ENCODE measurements at regions not wholly inside any gene's neighbourhood (a gene's known extent, or its start where the extent isn't known, plus 50 kb on each side); places are given as distances from the start of the nearest gene placed in this dataset.

- H3K79me2 ChIP-seq (replicated peaks; ENCODE audit: insufficient read depth, low read length) = no peaks in the 10 kb centered on the region
These were observed 86.5 kb upstream of the CTTNBP2NL start for GRCh38 chr1:112309499-112309898.

GRCh38 chr1:112312315-112312714, 83.7 kb upstream of the CTTNBP2NL start:
- H3F3A ChIP-seq (ENCODE audit: insufficient read depth, low read length, poor library complexity, severe bottlenecking) = no peaks in the 10 kb centered on the region
- no peak overlapping the region for H3K27ac ChIP-seq (ENCODE audit: low read length)
- no peaks in the 10 kb centered on the region for H3K9me3 ChIP-seq (ENCODE audit: low read length)
- no peak overlapping the region for H3K9ac ChIP-seq (ENCODE audit: low read length)
- no peaks in the 10 kb centered on the region for H3K79me2 ChIP-seq (replicated peaks; ENCODE audit: insufficient read depth, low read length)
- H3K9me2 ChIP-seq (ENCODE audit: insufficient read depth, low read length) = no peaks in the 10 kb centered on the region
- TF ChIP-seq EZH2 (IDR thresholded peaks at IDR 0.05; ENCODE audit: borderline replicate concordance, insufficient read depth, low read length, poor library complexity, severe bottlenecking) = no peak
- TF ChIP-seq EP300 (conservative IDR thresholded peaks at IDR 0.05; ENCODE audit: poor library complexity, severe bottlenecking) = no peak
- TF ChIP-seq TAF1 (IDR thresholded peaks at IDR 0.05; ENCODE audit: low read depth) = no peak
- no peak for TF ChIP-seq RAD21 (conservative IDR thresholded peaks at IDR 0.05)
- no peak for TF ChIP-seq POLR2AphosphoS5 (IDR thresholded peaks at IDR 0.05)
- H3K36me3 ChIP-seq (ENCODE audit: insufficient read depth, low read length) = no peaks in the 10 kb centered on the region
- H3K4me2 ChIP-seq (ENCODE audit: low read length) = no peak overlapping the region
- no peak overlapping the region for H2AFZ ChIP-seq (ENCODE audit: low read depth, low read length)
- no peak overlapping the region for H3K4me3 ChIP-seq (ENCODE audit: low read length)
- H3K27me3 ChIP-seq (ENCODE audit: insufficient read depth, low read depth, low read length) = no peaks in the 10 kb centered on the region
- H4K20me1 ChIP-seq (ENCODE audit: insufficient read depth) = no peaks in the 10 kb centered on the region

More at GRCh38 chr1:112309499-112309898, 86.5 kb upstream of the CTTNBP2NL start:
- no peaks in the 10 kb centered on the region for H3K36me3 ChIP-seq (ENCODE audit: insufficient read depth, low read length)
- no peak overlapping the region for H2AFZ ChIP-seq (ENCODE audit: low read depth, low read length)
- no peaks in the 10 kb centered on the region for H4K20me1 ChIP-seq (ENCODE audit: insufficient read depth)
- no peaks in the 10 kb centered on the region for H3K27me3 ChIP-seq (ENCODE audit: insufficient read depth, low read depth, low read length)
- no peak overlapping the region for H3K9ac ChIP-seq (ENCODE audit: low read length)
- no peak for TF ChIP-seq RAD21 (conservative IDR thresholded peaks at IDR 0.05)
- no peak for TF ChIP-seq REST (IDR thresholded peaks at IDR 0.05; ENCODE audit: borderline replicate concordance)
- TF ChIP-seq CTCF (IDR thresholded peaks at IDR 0.05; ENCODE audit: poor library complexity, severe bottlenecking) = no peak
- no peak for TF ChIP-seq POLR2AphosphoS5 (IDR thresholded peaks at IDR 0.05)
- H3K9me2 ChIP-seq (ENCODE audit: insufficient read depth, low read length) = no peaks in the 10 kb centered on the region
- no peak overlapping the region for H3K4me2 ChIP-seq (ENCODE audit: low read length)
- no peaks in the 10 kb centered on the region for H3K9me3 ChIP-seq (ENCODE audit: low read length)
- no peak overlapping the region for H3K27ac ChIP-seq (ENCODE audit: low read length)
- no peak overlapping the region for H3K4me3 ChIP-seq (ENCODE audit: low read length)
- H3F3A ChIP-seq (ENCODE audit: insufficient read depth, low read length, poor library complexity, severe bottlenecking) = no peaks in the 10 kb centered on the region

GRCh38 chr1:112312879-112313278, 83.1 kb upstream of the CTTNBP2NL start:
- TF ChIP-seq POLR2AphosphoS5 (IDR thresholded peaks at IDR 0.05) = no peak
- no peak for TF ChIP-seq CTCF (IDR thresholded peaks at IDR 0.05; ENCODE audit: poor library complexity, severe bottlenecking)
- TF ChIP-seq SMC3 (conservative IDR thresholded peaks at IDR 0.05; ENCODE audit: poor library complexity) = no peak
- Histone ChIP-seq H3K27me3 (ENCODE audit: insufficient read depth, low read depth, low read length) (no peaks in the 10 kb centered on the region), H3K36me3 (ENCODE audit: insufficient read depth, low read length) (no peaks in the 10 kb centered on the region), H3K27ac (ENCODE audit: low read length) (no peak overlapping the region), H3K4me3 (ENCODE audit: low read length) (no peak overlapping the region), H3K9me2 (ENCODE audit: insufficient read depth, low read length) (no peaks in the 10 kb centered on the region), H2AFZ (ENCODE audit: low read depth, low read length) (no peak overlapping the region), H3K9ac (ENCODE audit: low read length) (no peak overlapping the region), H3F3A (ENCODE audit: insufficient read depth, low read length, poor library complexity, severe bottlenecking) (no peaks in the 10 kb centered on the region), H3K9me3 (ENCODE audit: low read length) (no peaks in the 10 kb centered on the region), H3K4me2 (ENCODE audit: low read length) (no peak overlapping the region), H4K20me1 (ENCODE audit: insufficient read depth) (no peaks in the 10 kb centered on the region), H3K79me2 (replicated peaks; ENCODE audit: insufficient read depth, low read length) (no peaks in the 10 kb centered on the region)
